ENCODE measurements at regions not wholly inside any gene's neighbourhood (a gene's known extent, or its start where the extent isn't known, plus 50 kb on each side); places are given as distances from the start of the nearest gene placed in this dataset.

DNA sequence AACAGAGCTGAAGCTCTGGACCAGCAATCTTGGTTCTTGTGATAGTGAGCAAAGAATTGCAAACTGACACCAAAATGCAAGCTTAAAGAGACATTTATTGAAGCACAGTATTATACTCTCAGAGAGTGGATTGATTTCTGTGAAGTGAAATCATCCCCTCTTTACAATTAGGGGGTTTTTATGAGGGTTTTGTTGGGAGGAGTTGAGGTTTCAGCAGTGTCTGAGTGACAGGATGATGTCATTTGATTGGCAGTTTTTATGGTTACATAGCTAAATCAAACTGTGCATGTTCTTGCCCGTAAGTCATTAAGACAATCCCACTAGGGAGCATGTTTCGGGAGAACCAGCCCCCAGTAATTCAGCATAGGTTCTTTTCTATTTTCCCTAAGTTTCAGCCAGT lies 1200.5 kb downstream of the SI start:
- Histone ChIP-seq H3T11ph (ENCODE audit: low read length) (no peak overlapping the region), H3K27me3 (ENCODE audit: insufficient read depth, low read length) (no peaks in the 10 kb centered on the region), H3K9ac (ENCODE audit: extremely low read depth, insufficient read length, low read length) (no peak overlapping the region), H4K20me1 (ENCODE audit: control insufficient read depth, insufficient read depth, insufficient read length) (no peaks in the 10 kb centered on the region), H4K8ac (replicated peaks; ENCODE audit: insufficient read length, low read depth, low read length) (no peak overlapping the region), H3K79me1 (ENCODE audit: insufficient read depth, low read depth, low read length, poor library complexity, severe bottlenecking) (no peaks in the 10 kb centered on the region), H2BK20ac (ENCODE audit: low read depth, low read length, poor library complexity, severe bottlenecking) (no peak overlapping the region), H3K23me2 (ENCODE audit: insufficient read length, low read depth, low read length, poor library complexity, severe bottlenecking) (no peaks in the 10 kb centered on the region), H3K27ac (ENCODE audit: insufficient read length, low read depth, low read length) (no peak overlapping the region), H2BK120ac (ENCODE audit: low read depth, low read length, poor library complexity, severe bottlenecking) (no peak overlapping the region), H3K4ac (ENCODE audit: low read depth, low read length) (no peak overlapping the region), H3K4me1 (ENCODE audit: insufficient read depth, low read length) (no peaks in the 10 kb centered on the region), H4K5ac (ENCODE audit: insufficient read length, low read depth, low read length) (no peak overlapping the region), H2AK5ac (ENCODE audit: insufficient read length, low read length) (no peak overlapping the region), H2BK15ac (ENCODE audit: low read depth, low read length) (no peak overlapping the region), H2BK12ac (ENCODE audit: insufficient read length, low read depth, low read length) (no peak overlapping the region), H2AFZ (ENCODE audit: low read length) (no peak overlapping the region), H3K56ac (ENCODE audit: insufficient read length, low read depth, low read length) (no peak overlapping the region), H4K91ac (ENCODE audit: insufficient read length, low read depth, low read length) (no peak overlapping the region), H3K18ac (ENCODE audit: insufficient read length, low read depth, low read length) (no peak overlapping the region), H3K4me2 (ENCODE audit: insufficient read depth, insufficient read length, low read length) (no peak overlapping the region), H3K14ac (ENCODE audit: insufficient read depth, low read length) (no peak overlapping the region), H3K79me2 (ENCODE audit: insufficient read depth, low read length) (no peaks in the 10 kb centered on the region), H2BK5ac (ENCODE audit: insufficient read length, low read length) (no peak overlapping the region), H3K9me3 (ENCODE audit: control insufficient read depth, low read depth, low read length) (peaks cover 10% of the 10 kb centered on the region), H3K23ac (ENCODE audit: insufficient read length, low read depth, low read length) (no peak overlapping the region)
- Mint-ChIP-seq H3K4me3 (no peak overlapping the region), H3K27ac (no peak overlapping the region), H3K36me3 (ENCODE audit: insufficient read depth in 1 of 3, low read depth in 3 of 3) (peaks cover 19 to 31% (median 30%) of the 10 kb centered on the region in 3 experiments), H3K4me1 (peaks cover 3 to 5% of the 10 kb centered on the region in 2 experiments; a peak in 3 of 4 replicates), H3K9me3 (peaks cover 28 to 36% of the 10 kb centered on the region in 2 experiments), H3K27me3 (ENCODE audit: low read depth) (no peaks in the 10 kb centered on the region)
- WGBS (ENCODE audit: extremely low coverage, insufficient read length, low lambda C conversion rate) = no CpG with 5 or more reads among the region's 2 CpGs
- DNase-seq = no peak
- TF ChIP-seq, protein P1, sequence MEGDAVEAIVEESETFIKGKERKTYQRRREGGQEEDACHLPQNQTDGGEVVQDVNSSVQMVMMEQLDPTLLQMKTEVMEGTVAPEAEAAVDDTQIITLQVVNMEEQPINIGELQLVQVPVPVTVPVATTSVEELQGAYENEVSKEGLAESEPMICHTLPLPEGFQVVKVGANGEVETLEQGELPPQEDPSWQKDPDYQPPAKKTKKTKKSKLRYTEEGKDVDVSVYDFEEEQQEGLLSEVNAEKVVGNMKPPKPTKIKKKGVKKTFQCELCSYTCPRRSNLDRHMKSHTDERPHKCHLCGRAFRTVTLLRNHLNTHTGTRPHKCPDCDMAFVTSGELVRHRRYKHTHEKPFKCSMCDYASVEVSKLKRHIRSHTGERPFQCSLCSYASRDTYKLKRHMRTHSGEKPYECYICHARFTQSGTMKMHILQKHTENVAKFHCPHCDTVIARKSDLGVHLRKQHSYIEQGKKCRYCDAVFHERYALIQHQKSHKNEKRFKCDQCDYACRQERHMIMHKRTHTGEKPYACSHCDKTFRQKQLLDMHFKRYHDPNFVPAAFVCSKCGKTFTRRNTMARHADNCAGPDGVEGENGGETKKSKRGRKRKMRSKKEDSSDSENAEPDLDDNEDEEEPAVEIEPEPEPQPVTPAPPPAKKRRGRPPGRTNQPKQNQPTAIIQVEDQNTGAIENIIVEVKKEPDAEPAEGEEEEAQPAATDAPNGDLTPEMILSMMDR (conservative IDR thresholded peaks at IDR 0.05) = no peak
